Right lobe of liver (tissue), 4 donors: ENCODE measurements at regions not wholly inside any gene's neighbourhood (a gene's known extent, or its start where the extent isn't known, plus 50 kb on each side); places are given as distances from the start of the nearest gene placed in this dataset.

Experiments
- POLR2A ChIP-seq: fragments of 450-650 bp; IDR thresholded peaks from one replicate; pipeline ENCODE4 v1.6.1; 2017; ENCODE audit warnings: antibody characterized with exemption, mild to moderate bottlenecking
- TF ChIP-seq, protein P1 (sequence below), 4 donors: fragments of 200-600 bp in 3 of 4; fragments of 450-650 bp in 1 of 4; IDR thresholded peaks; one replicate each; pipeline versions ENCODE4 v1.5.1 to v1.8.0; 2016 to 2022; ENCODE audit warnings: antibody characterized with exemption in 4 of 4, mild to moderate bottlenecking in 2 of 4
- donor health status: DM: no; HTN: no; CAD: no.
- donor health status: DM: no; HTN: no; CAD: no.
- donor health status: DM: no; HTN: yes; CAD: no.

DNA sequence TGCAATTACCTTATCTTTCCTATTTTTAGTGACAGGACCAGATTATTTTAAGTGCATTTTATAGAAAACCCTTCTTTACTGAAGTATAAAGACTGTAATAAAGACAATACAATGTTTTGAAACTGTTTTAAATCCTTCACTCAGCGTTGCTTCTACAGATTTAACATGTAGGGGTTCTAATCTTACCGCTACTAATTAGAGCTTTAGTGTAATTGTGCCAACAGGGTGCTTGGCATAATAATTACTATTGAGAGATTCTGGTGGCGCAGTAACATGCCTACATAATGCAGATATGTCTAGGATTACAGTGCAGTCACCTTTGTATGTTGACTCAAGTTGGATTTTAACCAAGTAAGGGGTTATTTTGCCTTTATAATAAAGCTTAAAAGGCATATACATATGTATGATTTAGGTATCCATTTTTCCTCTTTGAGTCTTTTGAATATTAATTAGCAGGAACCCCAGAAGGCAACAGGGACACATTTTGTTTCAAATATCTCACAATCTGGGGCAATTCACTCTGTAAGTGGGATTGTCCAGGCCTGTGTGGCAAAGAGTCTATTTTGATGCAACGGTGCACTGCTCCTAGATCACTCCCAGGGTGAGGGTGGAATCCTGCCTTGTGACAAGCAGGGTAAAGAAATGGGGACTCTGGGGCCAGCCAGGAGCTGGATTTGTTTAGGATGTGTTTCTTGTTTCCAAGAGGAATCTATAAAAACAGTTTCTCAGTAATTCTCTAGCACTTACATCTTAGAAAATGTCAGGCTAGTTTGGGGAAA lies 604.7 kb upstream of the SALL1 start:
- TF ChIP-seq, protein P1, sequence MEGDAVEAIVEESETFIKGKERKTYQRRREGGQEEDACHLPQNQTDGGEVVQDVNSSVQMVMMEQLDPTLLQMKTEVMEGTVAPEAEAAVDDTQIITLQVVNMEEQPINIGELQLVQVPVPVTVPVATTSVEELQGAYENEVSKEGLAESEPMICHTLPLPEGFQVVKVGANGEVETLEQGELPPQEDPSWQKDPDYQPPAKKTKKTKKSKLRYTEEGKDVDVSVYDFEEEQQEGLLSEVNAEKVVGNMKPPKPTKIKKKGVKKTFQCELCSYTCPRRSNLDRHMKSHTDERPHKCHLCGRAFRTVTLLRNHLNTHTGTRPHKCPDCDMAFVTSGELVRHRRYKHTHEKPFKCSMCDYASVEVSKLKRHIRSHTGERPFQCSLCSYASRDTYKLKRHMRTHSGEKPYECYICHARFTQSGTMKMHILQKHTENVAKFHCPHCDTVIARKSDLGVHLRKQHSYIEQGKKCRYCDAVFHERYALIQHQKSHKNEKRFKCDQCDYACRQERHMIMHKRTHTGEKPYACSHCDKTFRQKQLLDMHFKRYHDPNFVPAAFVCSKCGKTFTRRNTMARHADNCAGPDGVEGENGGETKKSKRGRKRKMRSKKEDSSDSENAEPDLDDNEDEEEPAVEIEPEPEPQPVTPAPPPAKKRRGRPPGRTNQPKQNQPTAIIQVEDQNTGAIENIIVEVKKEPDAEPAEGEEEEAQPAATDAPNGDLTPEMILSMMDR (IDR thresholded peaks at IDR 0.05) = no peak
- no peak for TF ChIP-seq POLR2A
